ENCODE measurements at regions not wholly inside any gene's neighbourhood (a gene's known extent, or its start where the extent isn't known, plus 50 kb on each side); places are given as distances from the start of the nearest gene placed in this dataset.

DNA sequence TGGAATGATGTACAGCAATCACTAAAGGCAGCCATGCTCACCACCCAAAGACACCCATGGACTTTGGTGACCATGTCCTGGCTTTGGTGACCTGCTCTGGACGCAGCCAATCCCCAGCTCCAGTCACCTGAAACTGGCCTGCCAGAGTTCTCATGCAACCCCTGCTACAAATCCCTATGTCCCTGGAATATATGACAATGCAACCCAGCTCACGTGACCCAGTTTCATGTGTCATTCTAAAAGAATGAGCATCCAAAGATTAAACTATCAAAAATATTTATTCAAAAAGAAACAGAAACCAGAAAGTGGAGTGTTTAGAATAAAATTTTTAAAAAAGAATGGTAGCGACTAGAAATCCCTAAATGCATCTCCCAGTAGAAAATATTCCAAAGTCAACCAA is 203.3 kb upstream of the IRS2 start:
- H2AFZ ChIP-seq (ENCODE audit: low read depth), result no peak overlapping the region; the same call in 1 of the 2 replicates
- no peaks in the 10 kb centered on the region for H3K36me3 ChIP-seq (replicated peaks in 1 of 2; ENCODE audit: control insufficient read depth in 1 of 2, insufficient read depth in 2 of 2, low read length in 1 of 2)
- peaks cover 0 to 7% of the 10 kb centered on the region in 2 experiments; a peak in 1 of 4 replicates for H3K4me1 ChIP-seq (ENCODE audit: control insufficient read depth in 1 of 2, insufficient read depth in 2 of 2, low read depth in 1 of 2, low read length in 1 of 2)
- peak overlapping the region in 1 of 2 experiments; percentile 28; a peak in 2 of 4 replicates for H3K27ac ChIP-seq (ENCODE audit: low read depth in 2 of 2, low read length in 1 of 2)
- no peak overlapping the region for H3K9ac ChIP-seq
- no peaks in the 10 kb centered on the region for H3F3A ChIP-seq (replicated peaks; ENCODE audit: insufficient read depth)
- POLR2A ChIA-PET, result no interaction called here
- H3K9me3 ChIP-seq, result no peaks in the 10 kb centered on the region
- WGBS (ENCODE audit: low lambda C conversion rate), result 77% methylated on average over 3 of the region's 3 CpGs
- H3K79me2 ChIP-seq (ENCODE audit: insufficient read depth), result no peaks in the 10 kb centered on the region
- H4K20me1 ChIP-seq (ENCODE audit: insufficient read depth), result no peaks in the 10 kb centered on the region
- no peak for TF ChIP-seq TCF12 (IDR thresholded peaks at IDR 0.05)
- TF ChIP-seq, protein P1, sequence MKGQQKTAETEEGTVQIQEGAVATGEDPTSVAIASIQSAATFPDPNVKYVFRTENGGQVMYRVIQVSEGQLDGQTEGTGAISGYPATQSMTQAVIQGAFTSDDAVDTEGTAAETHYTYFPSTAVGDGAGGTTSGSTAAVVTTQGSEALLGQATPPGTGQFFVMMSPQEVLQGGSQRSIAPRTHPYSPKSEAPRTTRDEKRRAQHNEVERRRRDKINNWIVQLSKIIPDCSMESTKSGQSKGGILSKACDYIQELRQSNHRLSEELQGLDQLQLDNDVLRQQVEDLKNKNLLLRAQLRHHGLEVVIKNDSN (IDR thresholded peaks at IDR 0.05; ENCODE audit: borderline replicate concordance, low read depth), result peak; percentile 64
- no peak for TF ChIP-seq GABPA (IDR thresholded peaks at IDR 0.05; ENCODE audit: low read depth)
- CTCF ChIA-PET, result interaction anchor here (1.2 kb wide), 2 partner anchors 10 to 11 kb away, joined by 3 read pairs; no protein-coding TSS in a partner anchor
- no peak for DNase-seq
- H3K9me2 ChIP-seq, result no peaks in the 10 kb centered on the region
- H3K4me2 ChIP-seq, result peak overlapping the region; percentile 17; the same call in 1 of the 2 replicates
- H3K4me3 ChIP-seq (ENCODE audit: low read depth in 2 of 2, low read length in 1 of 2), result no peak overlapping the region
- no peaks in the 10 kb centered on the region for H3K27me3 ChIP-seq (ENCODE audit: insufficient read depth)

DNA sequence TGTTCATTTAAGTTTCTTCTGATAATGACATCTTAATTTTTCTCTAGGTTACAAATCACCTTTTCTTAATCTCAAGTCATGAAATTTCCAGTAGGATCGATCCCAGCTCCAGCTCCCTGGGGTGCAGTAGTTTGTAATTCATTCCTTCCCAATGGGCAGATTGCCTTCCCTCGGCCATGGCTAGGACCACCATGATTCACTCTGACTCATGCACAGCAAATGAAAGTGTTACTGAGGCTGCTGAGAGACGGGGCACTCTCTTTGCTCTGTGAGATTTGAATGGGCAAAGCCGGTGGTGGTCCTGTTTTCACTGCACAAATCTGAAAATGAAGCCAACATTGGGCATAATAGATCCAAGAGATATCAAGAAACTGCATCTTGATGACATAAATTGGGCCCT is 202.8 kb upstream of the IRS2 start:
- no peak for DNase-seq
- Histone ChIP-seq H3K27ac (ENCODE audit: low read depth in 2 of 2, low read length in 1 of 2) (peak overlapping the region in 1 of 2 experiments; percentile 4; a peak in 2 of 4 replicates), H3K4me2 (peak overlapping the region; percentile 17; the same call in 1 of the 2 replicates), H2AFZ (ENCODE audit: low read depth) (no peak overlapping the region; the same call in 1 of the 2 replicates), H3F3A (replicated peaks; ENCODE audit: insufficient read depth) (no peaks in the 10 kb centered on the region), H3K9me3 (no peaks in the 10 kb centered on the region), H3K79me2 (ENCODE audit: insufficient read depth) (no peaks in the 10 kb centered on the region), H3K4me1 (ENCODE audit: control insufficient read depth in 1 of 2, insufficient read depth in 2 of 2, low read depth in 1 of 2, low read length in 1 of 2) (peaks cover 0 to 7% of the 10 kb centered on the region in 2 experiments; a peak in 1 of 4 replicates), H3K4me3 (ENCODE audit: low read depth in 2 of 2, low read length in 1 of 2) (no peak overlapping the region), H3K9me2 (no peaks in the 10 kb centered on the region), H3K36me3 (replicated peaks in 1 of 2; ENCODE audit: control insufficient read depth in 1 of 2, insufficient read depth in 2 of 2, low read length in 1 of 2) (no peaks in the 10 kb centered on the region), H4K20me1 (ENCODE audit: insufficient read depth) (no peaks in the 10 kb centered on the region), H3K9ac (no peak overlapping the region), H3K27me3 (ENCODE audit: insufficient read depth) (no peaks in the 10 kb centered on the region)
- CTCF ChIA-PET, result interaction anchor here (1.2 to 1.6 kb wide), 3 partner anchors 10 to 12 kb away, joined by 3 read pairs; no protein-coding TSS in a partner anchor
- WGBS (ENCODE audit: low lambda C conversion rate), result 50% methylated on average over 4 of the region's 4 CpGs
- POLR2A ChIA-PET, result no interaction called here
- TF ChIP-seq, protein P2, sequence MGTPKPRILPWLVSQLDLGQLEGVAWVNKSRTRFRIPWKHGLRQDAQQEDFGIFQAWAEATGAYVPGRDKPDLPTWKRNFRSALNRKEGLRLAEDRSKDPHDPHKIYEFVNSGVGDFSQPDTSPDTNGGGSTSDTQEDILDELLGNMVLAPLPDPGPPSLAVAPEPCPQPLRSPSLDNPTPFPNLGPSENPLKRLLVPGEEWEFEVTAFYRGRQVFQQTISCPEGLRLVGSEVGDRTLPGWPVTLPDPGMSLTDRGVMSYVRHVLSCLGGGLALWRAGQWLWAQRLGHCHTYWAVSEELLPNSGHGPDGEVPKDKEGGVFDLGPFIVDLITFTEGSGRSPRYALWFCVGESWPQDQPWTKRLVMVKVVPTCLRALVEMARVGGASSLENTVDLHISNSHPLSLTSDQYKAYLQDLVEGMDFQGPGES (IDR thresholded peaks at IDR 0.05; ENCODE audit: low read depth, low read length), result no peak
- TF ChIP-seq, protein P1 (IDR thresholded peaks at IDR 0.05; ENCODE audit: borderline replicate concordance, low read depth), result no peak
- TF ChIP-seq TAF1 (IDR thresholded peaks at IDR 0.05; ENCODE audit: borderline replicate concordance, low read depth, low read length) (no peak), NFIC (IDR thresholded peaks at IDR 0.05; ENCODE audit: borderline replicate concordance) (peak; percentile 7; the same call in 1 of the 2 replicates), RFX5 (IDR thresholded peaks at IDR 0.05; ENCODE audit: low read length) (no peak), SIN3A (IDR thresholded peaks at IDR 0.05; ENCODE audit: borderline replicate concordance, low read depth, low read length) (no peak), TCF12 (IDR thresholded peaks at IDR 0.05) (peak; percentile 45; the same call in 1 of the 2 replicates), MEF2A (IDR thresholded peaks at IDR 0.05; ENCODE audit: borderline replicate concordance, low read depth) (no peak), SMC3 (IDR thresholded peaks at IDR 0.05; ENCODE audit: low read depth, low read length) (no peak), JUND (IDR thresholded peaks at IDR 0.05) (peak; percentile 74), FOSL2 (IDR thresholded peaks at IDR 0.05; ENCODE audit: borderline replicate concordance, low read depth) (peak; percentile 85), FOXM1 (IDR thresholded peaks at IDR 0.05; ENCODE audit: low read depth) (no peak), RXRA (IDR thresholded peaks at IDR 0.05; ENCODE audit: borderline replicate concordance, low read depth) (no peak)
- TF ChIP-seq, protein P3, sequence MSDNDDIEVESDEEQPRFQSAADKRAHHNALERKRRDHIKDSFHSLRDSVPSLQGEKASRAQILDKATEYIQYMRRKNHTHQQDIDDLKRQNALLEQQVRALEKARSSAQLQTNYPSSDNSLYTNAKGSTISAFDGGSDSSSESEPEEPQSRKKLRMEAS (IDR thresholded peaks at IDR 0.05; ENCODE audit: low read depth), result no peak
- TF ChIP-seq, protein P4, sequence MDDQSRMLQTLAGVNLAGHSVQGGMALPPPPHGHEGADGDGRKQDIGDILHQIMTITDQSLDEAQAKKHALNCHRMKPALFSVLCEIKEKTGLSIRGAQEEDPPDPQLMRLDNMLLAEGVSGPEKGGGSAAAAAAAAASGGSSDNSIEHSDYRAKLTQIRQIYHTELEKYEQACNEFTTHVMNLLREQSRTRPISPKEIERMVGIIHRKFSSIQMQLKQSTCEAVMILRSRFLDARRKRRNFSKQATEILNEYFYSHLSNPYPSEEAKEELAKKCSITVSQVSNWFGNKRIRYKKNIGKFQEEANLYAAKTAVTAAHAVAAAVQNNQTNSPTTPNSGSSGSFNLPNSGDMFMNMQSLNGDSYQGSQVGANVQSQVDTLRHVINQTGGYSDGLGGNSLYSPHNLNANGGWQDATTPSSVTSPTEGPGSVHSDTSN (IDR thresholded peaks at IDR 0.05), result no peak
- TF ChIP-seq, protein P5, sequence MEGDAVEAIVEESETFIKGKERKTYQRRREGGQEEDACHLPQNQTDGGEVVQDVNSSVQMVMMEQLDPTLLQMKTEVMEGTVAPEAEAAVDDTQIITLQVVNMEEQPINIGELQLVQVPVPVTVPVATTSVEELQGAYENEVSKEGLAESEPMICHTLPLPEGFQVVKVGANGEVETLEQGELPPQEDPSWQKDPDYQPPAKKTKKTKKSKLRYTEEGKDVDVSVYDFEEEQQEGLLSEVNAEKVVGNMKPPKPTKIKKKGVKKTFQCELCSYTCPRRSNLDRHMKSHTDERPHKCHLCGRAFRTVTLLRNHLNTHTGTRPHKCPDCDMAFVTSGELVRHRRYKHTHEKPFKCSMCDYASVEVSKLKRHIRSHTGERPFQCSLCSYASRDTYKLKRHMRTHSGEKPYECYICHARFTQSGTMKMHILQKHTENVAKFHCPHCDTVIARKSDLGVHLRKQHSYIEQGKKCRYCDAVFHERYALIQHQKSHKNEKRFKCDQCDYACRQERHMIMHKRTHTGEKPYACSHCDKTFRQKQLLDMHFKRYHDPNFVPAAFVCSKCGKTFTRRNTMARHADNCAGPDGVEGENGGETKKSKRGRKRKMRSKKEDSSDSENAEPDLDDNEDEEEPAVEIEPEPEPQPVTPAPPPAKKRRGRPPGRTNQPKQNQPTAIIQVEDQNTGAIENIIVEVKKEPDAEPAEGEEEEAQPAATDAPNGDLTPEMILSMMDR (IDR thresholded peaks at IDR 0.05), result no peak
- TF ChIP-seq, protein P6, sequence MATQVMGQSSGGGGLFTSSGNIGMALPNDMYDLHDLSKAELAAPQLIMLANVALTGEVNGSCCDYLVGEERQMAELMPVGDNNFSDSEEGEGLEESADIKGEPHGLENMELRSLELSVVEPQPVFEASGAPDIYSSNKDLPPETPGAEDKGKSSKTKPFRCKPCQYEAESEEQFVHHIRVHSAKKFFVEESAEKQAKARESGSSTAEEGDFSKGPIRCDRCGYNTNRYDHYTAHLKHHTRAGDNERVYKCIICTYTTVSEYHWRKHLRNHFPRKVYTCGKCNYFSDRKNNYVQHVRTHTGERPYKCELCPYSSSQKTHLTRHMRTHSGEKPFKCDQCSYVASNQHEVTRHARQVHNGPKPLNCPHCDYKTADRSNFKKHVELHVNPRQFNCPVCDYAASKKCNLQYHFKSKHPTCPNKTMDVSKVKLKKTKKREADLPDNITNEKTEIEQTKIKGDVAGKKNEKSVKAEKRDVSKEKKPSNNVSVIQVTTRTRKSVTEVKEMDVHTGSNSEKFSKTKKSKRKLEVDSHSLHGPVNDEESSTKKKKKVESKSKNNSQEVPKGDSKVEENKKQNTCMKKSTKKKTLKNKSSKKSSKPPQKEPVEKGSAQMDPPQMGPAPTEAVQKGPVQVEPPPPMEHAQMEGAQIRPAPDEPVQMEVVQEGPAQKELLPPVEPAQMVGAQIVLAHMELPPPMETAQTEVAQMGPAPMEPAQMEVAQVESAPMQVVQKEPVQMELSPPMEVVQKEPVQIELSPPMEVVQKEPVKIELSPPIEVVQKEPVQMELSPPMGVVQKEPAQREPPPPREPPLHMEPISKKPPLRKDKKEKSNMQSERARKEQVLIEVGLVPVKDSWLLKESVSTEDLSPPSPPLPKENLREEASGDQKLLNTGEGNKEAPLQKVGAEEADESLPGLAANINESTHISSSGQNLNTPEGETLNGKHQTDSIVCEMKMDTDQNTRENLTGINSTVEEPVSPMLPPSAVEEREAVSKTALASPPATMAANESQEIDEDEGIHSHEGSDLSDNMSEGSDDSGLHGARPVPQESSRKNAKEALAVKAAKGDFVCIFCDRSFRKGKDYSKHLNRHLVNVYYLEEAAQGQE (IDR thresholded peaks at IDR 0.05; ENCODE audit: low read depth, low read length), result no peak
